COR-L47 (cell line): ENCODE measurements at regions not wholly inside any gene's neighbourhood (a gene's known extent, or its start where the extent isn't known, plus 50 kb on each side); places are given as distances from the start of the nearest gene placed in this dataset.
"Not testable (repeated sequence)": the region's sequence is repeated elsewhere in the genome, so short reads cannot be mapped to it uniquely, and the experiment has no call there.

Experiments used
- DNase-seq: peaks from one replicate; lab custom pipeline; 2025; lab: John Stamatoyannopoulos, UW

- DNase-seq = no peak
Measured at GRCh38 chr12:87413784-87414183, 615.4 kb downstream of the C12orf50 start.

- DNase-seq = no peak
Measured at GRCh38 chr12:87406926-87407325, 622.3 kb downstream of the C12orf50 start.

DNA sequence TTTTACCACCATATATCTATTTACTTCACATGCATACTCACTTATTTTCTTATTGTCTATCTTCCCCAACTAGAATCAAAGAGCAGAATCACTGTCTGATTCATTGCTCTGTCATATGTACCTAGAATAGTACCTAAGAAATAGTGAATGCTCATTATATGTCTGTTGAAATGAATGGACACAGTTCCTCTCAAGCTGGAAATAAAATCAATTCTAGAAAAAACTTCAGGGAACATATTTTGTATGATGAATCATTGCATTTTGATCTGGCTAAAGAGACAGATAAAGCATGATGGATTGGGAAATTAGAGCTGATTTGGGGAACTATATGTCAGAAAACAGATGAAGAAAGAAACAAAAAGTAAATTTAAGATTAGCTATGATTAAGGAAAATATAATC lies 623.3 kb downstream of the C12orf50 start:
- no peak for DNase-seq

- not testable (repeated sequence) for DNase-seq
Measured at GRCh38 chr12:87394168-87394567, 635.0 kb downstream of the C12orf50 start.

- no peak for DNase-seq
Measured at GRCh38 chr12:87388376-87388775, 640.8 kb downstream of the C12orf50 start.

DNA sequence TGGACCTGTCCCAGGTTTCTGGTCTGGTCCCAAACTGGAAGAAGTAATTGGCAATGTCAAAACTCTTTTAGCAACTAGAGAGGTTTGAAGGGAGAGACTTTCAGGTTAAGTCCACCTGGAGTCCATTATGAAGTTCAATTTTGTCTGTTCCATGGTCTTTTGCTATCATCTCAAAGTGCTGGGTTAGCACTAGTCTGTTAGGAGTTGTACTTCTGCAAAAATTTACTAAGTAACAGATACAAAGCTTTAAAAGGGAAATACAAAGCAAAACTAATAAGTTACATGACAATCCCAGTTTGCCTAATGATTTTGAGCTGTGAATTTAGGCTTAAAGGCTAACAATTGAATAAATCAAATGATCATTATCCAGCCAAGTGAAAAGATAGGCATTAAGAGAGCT lies 643.9 kb downstream of the C12orf50 start:
- no peak for DNase-seq

- no peak for DNase-seq
Measured at GRCh38 chr12:87384226-87384625, 645.0 kb downstream of the C12orf50 start.

DNA sequence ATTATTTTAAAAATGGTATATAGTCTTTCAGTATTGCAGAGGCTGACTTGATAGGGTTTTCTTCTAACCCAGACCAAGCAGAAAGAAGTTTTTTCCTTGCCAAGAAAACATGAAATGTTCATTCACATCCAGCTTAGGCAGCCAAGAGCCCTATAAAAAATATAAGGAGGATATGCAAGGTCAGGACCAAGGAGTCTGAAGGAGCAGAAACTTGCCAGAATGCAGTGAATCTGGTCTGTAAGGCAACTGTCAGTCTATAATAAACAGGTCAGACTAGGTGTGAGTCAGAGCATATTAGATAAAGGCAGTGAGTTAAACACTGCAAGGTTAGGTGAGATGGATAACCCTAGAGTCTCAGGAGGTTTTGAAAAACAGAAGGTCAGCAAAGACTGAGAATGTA lies 645.5 kb downstream of the C12orf50 start:
- DNase-seq = no peak

- no peak for DNase-seq
Measured at GRCh38 chr12:87382959-87383566, 646.1 kb downstream of the C12orf50 start.

GRCh38 chr12:87382436-87382835 lies 646.8 kb downstream of the C12orf50 start:
- no peak for DNase-seq

DNA sequence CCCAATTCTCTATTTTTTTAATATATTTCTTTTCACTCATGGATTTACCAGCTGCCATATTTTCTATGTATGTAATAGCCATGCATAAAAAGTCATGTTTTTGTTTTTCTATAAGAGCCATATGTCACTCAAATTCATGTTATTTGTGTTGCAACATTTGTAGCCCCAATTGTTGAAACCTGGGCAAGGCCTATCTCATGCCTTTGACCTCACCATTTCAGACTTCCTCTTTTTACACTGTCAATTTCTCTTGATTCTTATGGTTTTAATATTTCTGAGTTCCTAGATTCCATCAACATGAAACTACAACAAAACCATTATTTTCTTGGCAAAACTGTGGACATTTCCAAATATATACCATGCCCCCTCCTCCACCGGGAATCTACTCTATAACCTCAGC lies 647.5 kb downstream of the C12orf50 start:
- DNase-seq = no peak

DNA sequence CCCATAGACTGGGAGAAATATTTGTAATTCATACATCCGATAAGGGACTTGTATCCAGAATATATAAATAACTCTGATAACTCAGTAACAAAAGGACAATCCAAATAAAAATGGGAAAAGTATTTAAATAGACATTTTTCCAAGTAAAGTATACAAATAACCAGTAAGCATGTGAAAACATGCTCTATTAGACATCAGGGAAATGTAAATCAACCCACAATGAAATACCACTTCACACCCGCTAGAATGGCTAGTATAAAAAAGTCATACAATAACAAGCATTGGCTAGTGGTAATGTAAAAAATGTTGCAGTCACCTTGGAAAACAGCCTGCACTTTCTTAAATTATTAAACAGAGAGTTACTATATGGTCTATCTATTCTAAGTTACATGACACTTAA lies 650.7 kb downstream of the C12orf50 start:
- no peak for DNase-seq

GRCh38 chr12:87376722-87377121 lies 652.5 kb downstream of the C12orf50 start:
- no peak for DNase-seq

DNA sequence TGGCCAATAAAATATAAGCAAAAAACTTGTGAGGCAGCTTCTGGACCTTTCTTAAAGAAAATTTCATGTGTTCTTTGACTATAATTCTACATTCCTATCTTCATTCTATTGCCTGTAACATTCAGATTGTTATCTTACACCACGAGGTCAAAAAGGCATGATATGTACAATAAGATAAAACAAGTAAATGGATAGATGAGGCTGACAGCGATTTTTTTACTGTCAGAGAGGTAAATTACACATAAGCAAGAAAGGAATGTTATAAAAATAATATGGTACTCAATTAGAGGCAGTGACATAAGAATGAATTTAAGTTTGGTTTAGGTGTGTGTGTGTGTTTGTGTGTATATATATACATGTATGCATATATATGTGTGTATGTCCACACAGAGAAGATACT lies 660.0 kb downstream of the C12orf50 start:
- DNase-seq = no peak

DNA sequence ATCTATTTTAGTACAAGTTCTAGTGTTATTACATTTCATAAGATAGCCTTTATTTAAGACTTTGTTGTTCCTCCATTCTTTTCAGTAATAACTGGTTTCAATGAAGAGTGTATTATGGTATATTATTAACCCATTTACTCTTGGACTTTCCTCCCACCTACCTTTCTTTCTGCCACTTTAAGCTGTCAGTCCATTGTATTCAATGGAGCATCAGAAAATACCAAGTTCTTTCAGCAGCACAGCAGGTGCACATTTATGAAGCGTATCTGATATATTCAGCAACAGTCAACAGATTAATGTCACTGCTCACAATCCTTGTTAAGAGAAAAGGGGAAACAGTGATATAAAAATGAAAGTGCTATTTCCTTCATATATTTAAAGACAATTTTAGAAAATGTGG lies 660.9 kb downstream of the C12orf50 start:
- DNase-seq = peak; percentile 76

GRCh38 chr12:87365423-87365822 lies 663.8 kb downstream of the C12orf50 start:
- DNase-seq = no peak

DNA sequence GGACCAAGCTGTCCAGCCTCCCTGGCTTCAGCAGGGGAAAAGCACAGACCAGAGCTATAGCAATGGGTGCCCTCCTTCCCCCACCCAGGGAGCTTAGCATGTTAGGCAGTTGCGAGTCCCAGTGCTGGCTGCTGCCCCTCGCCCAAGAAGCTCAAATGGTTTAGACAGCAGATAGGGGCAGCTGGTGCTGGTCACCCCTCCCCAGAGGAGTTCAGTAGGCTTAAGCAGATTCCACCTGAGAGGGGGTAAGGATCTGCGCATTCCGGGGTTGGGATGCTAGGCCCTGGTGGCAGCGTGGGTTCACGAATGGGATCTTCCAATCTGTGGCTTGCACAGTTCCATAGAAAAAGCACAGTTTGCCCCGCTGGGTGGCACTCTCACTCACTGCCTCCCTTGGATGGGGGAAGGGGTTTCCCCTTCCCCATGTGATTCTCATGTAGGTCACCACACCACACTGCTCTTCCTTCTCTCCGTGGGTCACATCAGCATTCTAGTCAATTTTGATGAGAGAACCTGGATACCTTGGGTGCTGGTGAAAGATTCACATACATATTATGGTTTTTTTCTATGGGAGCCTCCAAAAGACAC lies 665.6 kb downstream of the C12orf50 start:
- DNase-seq = no peak

DNA sequence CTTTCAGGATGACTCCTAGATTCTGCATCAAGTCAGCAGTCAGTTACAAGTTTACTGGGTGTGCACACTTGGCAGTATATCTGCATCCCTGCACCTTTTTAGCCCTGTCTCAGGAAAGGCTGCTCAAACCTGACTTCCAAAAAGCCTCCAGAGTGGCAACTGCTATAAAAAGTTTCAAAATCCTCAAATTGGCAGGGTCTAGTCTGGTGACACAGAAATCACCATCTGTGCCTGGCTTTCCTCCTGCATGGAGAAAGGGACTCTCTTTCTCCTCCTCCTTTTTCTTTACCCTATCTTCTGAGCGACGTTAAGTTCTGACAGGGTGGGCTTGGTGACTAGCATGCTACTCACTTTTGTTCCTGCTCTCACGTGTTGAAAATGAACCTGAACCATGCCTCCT lies 679.5 kb downstream of the C12orf50 start:
- no peak for DNase-seq

- no peak for DNase-seq
Measured at GRCh38 chr12:87348071-87348470, 681.1 kb downstream of the C12orf50 start.

GRCh38 chr12:87344699-87345098 lies 684.5 kb downstream of the C12orf50 start:
- DNase-seq = no peak

- no peak for DNase-seq
Measured at GRCh38 chr12:87338681-87339080, 690.5 kb downstream of the C12orf50 start.

- no peak for DNase-seq
Measured at GRCh38 chr12:87336814-87337336, 692.3 kb downstream of the C12orf50 start.

DNA sequence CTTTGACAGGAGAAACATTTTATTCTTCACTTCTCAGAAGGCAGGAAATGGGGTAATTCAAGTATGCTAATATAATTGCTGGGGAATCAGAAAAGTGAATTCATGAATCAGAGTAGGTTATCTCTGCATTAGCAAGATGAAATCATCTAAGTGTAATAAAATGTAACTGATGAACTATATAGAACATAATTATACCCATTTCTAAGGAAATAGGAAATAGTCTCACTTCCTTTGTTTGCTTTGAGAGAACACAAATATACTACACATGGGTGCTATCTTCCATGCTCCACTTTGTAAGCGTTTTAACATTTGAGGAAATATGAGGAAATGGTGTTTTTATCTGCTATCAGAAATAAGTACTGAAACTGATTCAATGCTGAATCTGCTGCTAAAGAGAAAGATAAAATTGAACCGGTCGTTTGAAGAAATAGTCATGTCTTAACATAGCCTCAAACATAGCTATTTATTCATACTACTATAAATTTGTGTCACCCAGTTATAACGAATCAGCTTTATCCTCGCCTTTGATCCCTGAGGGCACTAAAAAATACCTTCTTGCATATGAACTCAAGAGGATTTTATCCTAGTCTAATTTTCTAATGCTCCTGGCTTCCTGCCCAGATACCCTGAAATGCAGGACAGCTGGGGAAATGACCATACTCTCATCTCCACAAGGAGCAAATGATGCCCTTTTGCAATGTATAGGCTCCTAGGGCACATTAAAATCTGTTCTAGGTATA lies 696.0 kb downstream of the C12orf50 start:
- peak; percentile 24 for DNase-seq
